Liver (tissue), 7 donors: ENCODE measurements at regions not wholly inside any gene's neighbourhood (a gene's known extent, or its start where the extent isn't known, plus 50 kb on each side); places are given as distances from the start of the nearest gene placed in this dataset.

Experiments
- DNase-seq: peaks from one replicate; pipeline ENCODE4 v3.0.0-alpha.2; 2017; ENCODE audit warnings: low spot score
- H3K27ac ChIP-seq, 2 donors: one replicate each; pipeline ENCODE4 v1.7.0; 2013; ENCODE audit warnings: inconsistent platforms in 2 of 2, low read length in 2 of 2, control low read depth in 1 of 2, low read depth in 1 of 2, mild to moderate bottlenecking in 1 of 2
- H3K27me3 ChIP-seq, 4 donors: one replicate each; pipeline versions ENCODE4 v1.6.1 to v1.7.0; 2013; ENCODE audit warnings: low read length in 3 of 4, inconsistent platforms in 1 of 4, mild to moderate bottlenecking in 1 of 4, moderate library complexity in 1 of 4; ENCODE audit not compliant: control insufficient read depth in 4 of 4, insufficient read depth in 4 of 4
- H3K36me3 ChIP-seq, 4 donors: one replicate each; pipeline versions ENCODE4 v1.6.1 to v1.7.0; 2013; ENCODE audit warnings: low read length in 3 of 4, mild to moderate bottlenecking in 3 of 4, low read depth in 1 of 4, moderate library complexity in 1 of 4; ENCODE audit not compliant: control insufficient read depth in 4 of 4, insufficient read depth in 3 of 4
- H3K4me1 ChIP-seq, 4 donors: one replicate each; pipeline versions ENCODE4 v1.6.1 to v1.7.0; 2013; ENCODE audit warnings: low read length in 3 of 4, mild to moderate bottlenecking in 3 of 4, moderate library complexity in 1 of 4; ENCODE audit not compliant: control insufficient read depth in 4 of 4, insufficient read depth in 4 of 4
- H3K4me3 ChIP-seq, 3 donors: one replicate each; pipeline versions ENCODE4 v1.6.1 to v1.7.0; 2013; ENCODE audit warnings: low read length in 3 of 3, control low read depth in 1 of 3, low read depth in 1 of 3, mild to moderate bottlenecking in 1 of 3
- H3K9ac ChIP-seq, 2 donors: one replicate each; pipeline ENCODE4 v1.7.0; 2013; ENCODE audit warnings: low read length in 2 of 2, mild to moderate bottlenecking in 2 of 2, moderate library complexity in 2 of 2, control low read depth in 1 of 2, low read depth in 1 of 2
- H3K9me3 ChIP-seq, 4 donors: one replicate each; pipeline versions ENCODE4 v1.6.1 to v1.7.0; 2013; ENCODE audit warnings: low read length in 3 of 4; ENCODE audit not compliant: control insufficient read depth in 4 of 4
- ATF3 ChIP-seq: IDR thresholded peaks from 2 replicates; pipeline ENCODE4 v1.6.1; 2016; ENCODE audit warnings: antibody characterized with exemption
- EGR1 ChIP-seq, 2 donors: IDR thresholded peaks; 2 replicates each; pipeline ENCODE4 v1.6.1; 2016 to 2018; ENCODE audit warnings: antibody characterized with exemption in 2 of 2, low read depth in 2 of 2
- FOXA1 ChIP-seq: IDR thresholded peaks from 2 replicates; pipeline ENCODE4 v1.6.1; 2016; ENCODE audit warnings: antibody characterized with exemption
- FOXA2 ChIP-seq: IDR thresholded peaks from 2 replicates; pipeline ENCODE4 v1.6.1; 2016; ENCODE audit warnings: antibody characterized with exemption
- HNF4G ChIP-seq: IDR thresholded peaks from 2 replicates; pipeline ENCODE4 v1.6.1; 2016; ENCODE audit warnings: antibody characterized with exemption
- JUND ChIP-seq, 2 donors: IDR thresholded peaks; 2 replicates each; pipeline ENCODE4 v1.6.1; 2016; ENCODE audit warnings: antibody characterized with exemption in 2 of 2
- MAX ChIP-seq: IDR thresholded peaks from 2 replicates; pipeline ENCODE4 v1.6.1; 2016; ENCODE audit warnings: antibody characterized with exemption
- RAD21 ChIP-seq, 2 donors: IDR thresholded peaks; 2 replicates each; pipeline ENCODE4 v1.6.1; 2016; ENCODE audit warnings: antibody characterized with exemption in 2 of 2, mild to moderate bottlenecking in 2 of 2
- REST ChIP-seq: IDR thresholded peaks from 2 replicates; pipeline ENCODE4 v1.6.1; 2016; ENCODE audit warnings: antibody characterized with exemption, mild to moderate bottlenecking
- RXRA ChIP-seq, 2 donors: IDR thresholded peaks; 2 replicates each; pipeline ENCODE4 v1.6.1; 2017 to 2018; ENCODE audit warnings: antibody characterized with exemption in 2 of 2, mild to moderate bottlenecking in 1 of 2
- SP1 ChIP-seq: IDR thresholded peaks from 2 replicates; pipeline ENCODE4 v1.6.1; 2018; ENCODE audit warnings: antibody characterized with exemption, mild to moderate bottlenecking
- YY1 ChIP-seq: IDR thresholded peaks from 2 replicates; pipeline ENCODE4 v1.6.1; 2016; ENCODE audit warnings: antibody characterized with exemption, mild to moderate bottlenecking
- WGBS: extraction: QIAGEN DNeasy Blood & Tissue Kit; methylation state at CpG from one replicate; pipeline ENCODE4 v1.1.7; 2013; 5-methylcytosine and 5-hydroxymethylcytosine counted together
- donor health status: healthy.
- donor health status: healthy.
- donor health status: healthy.
- donor health status: healthy.

GRCh38 chrX:86914569-86914968, 603.0 kb upstream of the KLHL4 start:
- Histone ChIP-seq H3K9ac (no peak overlapping the region), H3K4me1 (no peaks in the 10 kb centered on the region), H3K36me3 (no peaks in the 10 kb centered on the region), H3K27ac (no peak overlapping the region), H3K9me3 (no peaks in the 10 kb centered on the region), H3K27me3 (no peaks in the 10 kb centered on the region), H3K4me3 (no peak overlapping the region)
- DNase-seq, result no peak
- 73% methylated on average over 1 of the region's 1 CpG for WGBS
- TF ChIP-seq SP1 (no peak), FOXA2 (no peak), YY1 (no peak), RAD21 (IDR thresholded peaks at IDR 0.05) (no peak), FOXA1 (no peak), HNF4G (no peak), EGR1 (IDR thresholded peaks at IDR 0.05; ENCODE audit: low read depth in 2 of 2) (no peak)

- Histone ChIP-seq H3K4me1 (no peaks in the 10 kb centered on the region), H3K27ac (no peak overlapping the region), H3K9ac (no peak overlapping the region), H3K27me3 (no peaks in the 10 kb centered on the region), H3K9me3 (no peaks in the 10 kb centered on the region), H3K4me3 (no peak overlapping the region), H3K36me3 (no peaks in the 10 kb centered on the region)
- TF ChIP-seq YY1 (no peak), EGR1 (IDR thresholded peaks at IDR 0.05; ENCODE audit: low read depth in 2 of 2) (no peak), FOXA2 (no peak), REST (no peak), RXRA (IDR thresholded peaks at IDR 0.05) (no peak), JUND (IDR thresholded peaks at IDR 0.05) (no peak), RAD21 (IDR thresholded peaks at IDR 0.05) (no peak), FOXA1 (no peak)
- no peak for DNase-seq
- WGBS, result 75% methylated on average over 2 of the region's 2 CpGs
Measured at GRCh38 chrX:86917959-86918358, 599.6 kb upstream of the KLHL4 start.

GRCh38 chrX:86930419-86930818, 587.2 kb upstream of the KLHL4 start:
- H3K27ac ChIP-seq, result no peak overlapping the region
- H3K36me3 ChIP-seq, result no peaks in the 10 kb centered on the region
- no peak overlapping the region for H3K4me3 ChIP-seq
- TF ChIP-seq JUND (IDR thresholded peaks at IDR 0.05) (no peak), ATF3 (no peak), EGR1 (IDR thresholded peaks at IDR 0.05; ENCODE audit: low read depth in 2 of 2) (no peak), MAX (no peak), RAD21 (IDR thresholded peaks at IDR 0.05) (no peak)
- H3K27me3 ChIP-seq, result no peaks in the 10 kb centered on the region
- no peaks in the 10 kb centered on the region for H3K9me3 ChIP-seq
- WGBS, result 29% methylated on average over 1 of the region's 1 CpG
- no peak overlapping the region for H3K9ac ChIP-seq
- no peaks in the 10 kb centered on the region for H3K4me1 ChIP-seq
- no peak for DNase-seq
